Hematopoietic multipotent progenitor cell (in vitro differentiated cells): ENCODE measurements at regions not wholly inside any gene's neighbourhood (a gene's known extent, or its start where the extent isn't known, plus 50 kb on each side); places are given as distances from the start of the nearest gene placed in this dataset.
"Not testable (repeated sequence)": the region's sequence is repeated elsewhere in the genome, so short reads cannot be mapped to it uniquely, and the experiment has no call there.

Experiments used
- DNase-seq, 3 donors: peaks; one replicate each; pipeline ENCODE4 v3.0.0-alpha.2; 2011 to 2015; ENCODE audit warnings: low read depth in 2 of 3, low spot score in 2 of 3

GRCh38 chr5:143543358-143544255 is 140.1 kb upstream of the NR3C1 start:
- no peak for DNase-seq

GRCh38 chr5:143542798-143543144 is 139.3 kb upstream of the NR3C1 start:
- no peak for DNase-seq

- DNase-seq, result no peak
Observed at GRCh38 chr5:143541943-143542797, 138.7 kb upstream of the NR3C1 start.

- no peak for DNase-seq
Observed at GRCh38 chr5:143539742-143540141, 136.3 kb upstream of the NR3C1 start.

GRCh38 chr5:143537056-143537455 is 133.6 kb upstream of the NR3C1 start:
- no peak for DNase-seq

GRCh38 chr5:143536364-143536763 is 132.9 kb upstream of the NR3C1 start:
- DNase-seq, result no peak

- DNase-seq, result no peak
Observed at GRCh38 chr5:143534761-143535154, 131.3 kb upstream of the NR3C1 start.

GRCh38 chr5:143533978-143534760 is 130.7 kb upstream of the NR3C1 start:
- no peak for DNase-seq

GRCh38 chr5:143533475-143533874 is 130.0 kb upstream of the NR3C1 start:
- DNase-seq, result no peak

- DNase-seq, result no peak
Observed at GRCh38 chr5:143527808-143528207, 124.3 kb upstream of the NR3C1 start.

- DNase-seq, result no peak
Observed at GRCh38 chr5:143525176-143525575, 121.7 kb upstream of the NR3C1 start.

- DNase-seq, result no peak
Observed at GRCh38 chr5:143524338-143524945, 121.0 kb upstream of the NR3C1 start.

GRCh38 chr5:143521846-143522400 is 118.4 kb upstream of the NR3C1 start:
- DNase-seq, result no peak

- DNase-seq, result no peak
Observed at GRCh38 chr5:143521141-143521540, 117.7 kb upstream of the NR3C1 start.

GRCh38 chr5:143519215-143519614 is 115.7 kb upstream of the NR3C1 start:
- DNase-seq, result not testable (repeated sequence)

GRCh38 chr5:143517824-143518223 is 114.3 kb upstream of the NR3C1 start:
- not testable (repeated sequence) for DNase-seq

- DNase-seq, result no peak
Observed at GRCh38 chr5:143516249-143516648, 112.8 kb upstream of the NR3C1 start.

GRCh38 chr5:143515829-143516228 is 112.3 kb upstream of the NR3C1 start:
- no peak for DNase-seq

- no peak for DNase-seq
Observed at GRCh38 chr5:143514616-143515335, 111.3 kb upstream of the NR3C1 start.

- no peak for DNase-seq
Observed at GRCh38 chr5:143513720-143514119, 110.2 kb upstream of the NR3C1 start.
